T-cell (primary cell): ENCODE measurements at regions not wholly inside any gene's neighbourhood (a gene's known extent, or its start where the extent isn't known, plus 50 kb on each side); places are given as distances from the start of the nearest gene placed in this dataset.
A peak's percentile ranks its signal among the peaks of the same experiment; 100 is the strongest.
"Not testable (repeated sequence)": the region's sequence is repeated elsewhere in the genome, so short reads cannot be mapped to it uniquely, and the experiment has no call there.

Experiments used
- ATAC-seq, 4 experiments: fragments of 200-7000 bp in 3 of 4; fragments of 150-1000 bp in 1 of 4; cut with Tn5 transposase; replicated peaks in 1 of 4; 1 replicate in 3 of 4; 2 replicates in 1 of 4; pipeline ENCODE4 v1.10.0; 2021; ENCODE audit warnings: moderate library complexity in 3 of 4, mild to moderate bottlenecking in 2 of 4, moderate number of reproducible peaks in 1 of 4
- CTCF ChIA-PET, 2 donors: fragments of 300-600 bp; sonication (Branson Sonifier 250); formaldehyde crosslinking; loops; one replicate each; lab custom pipeline; 2022; ENCODE audit warnings: antibody characterized with exemption in 2 of 2; lab: Charles Lee
- POLR2A ChIA-PET, 2 donors: fragments of 300-600 bp; sonication (Branson Sonifier 250); formaldehyde crosslinking; loops; one replicate each; lab custom pipeline; 2022; ENCODE audit warnings: antibody characterized with exemption in 2 of 2; lab: Charles Lee
- DNase-seq, 35 experiments: peaks; one replicate each; pipeline versions ENCODE4 v3.0.0 to v3.0.0-alpha.2; 2013 to 2023
- H3K27ac ChIP-seq: one replicate; pipeline ENCODE4 v1.5.1; 2013; ENCODE audit warnings: low read length
- H3K27me3 ChIP-seq, 2 experiments: replicated peaks in 1 of 2; 1 replicate in 1 of 2; 2 replicates in 1 of 2; pipeline versions ENCODE4 v1.6.1 to v1.7.0; 2013; ENCODE audit warnings: low read length in 1 of 2, mixed read lengths in 1 of 2; ENCODE audit not compliant: control insufficient read depth in 2 of 2, insufficient read depth in 2 of 2; ENCODE audit errors: extremely low read depth in 1 of 2
- H3K36me3 ChIP-seq, 2 donors: 1 replicate in 1 of 2; 2 replicates in 1 of 2; pipeline versions ENCODE4 v1.6.1 to v1.7.0; 2013; ENCODE audit warnings: low read length in 1 of 2; ENCODE audit not compliant: control insufficient read depth in 2 of 2, insufficient read depth in 1 of 2; ENCODE audit errors: extremely low read depth in 1 of 2
- H3K4me1 ChIP-seq, 2 experiments: 1 replicate in 1 of 2; 2 replicates in 1 of 2; pipeline versions ENCODE4 v1.6.1 to v1.7.0; 2013; ENCODE audit warnings: low read length in 2 of 2, mixed read lengths in 1 of 2; ENCODE audit not compliant: insufficient read depth in 2 of 2, control insufficient read depth in 1 of 2; ENCODE audit errors: extremely low read depth in 1 of 2
- H3K4me3 ChIP-seq, 2 donors: 1 replicate in 1 of 2; 2 replicates in 1 of 2; pipeline versions ENCODE4 v1.5.1 to v1.7.0; 2013; ENCODE audit warnings: mild to moderate bottlenecking in 2 of 2, low read length in 1 of 2, moderate library complexity in 1 of 2; ENCODE audit not compliant: control insufficient read depth in 1 of 2; ENCODE audit errors: extremely low read depth in 1 of 2
- H3K9me3 ChIP-seq: 2 replicates; pipeline ENCODE4 v1.7.0; 2013
- H3K27ac Mint-ChIP-seq, 2 donors: one replicate each; pipeline ENCODE4 v1.8.0; 2020 to 2021; ENCODE audit warnings: mild to moderate bottlenecking in 2 of 2, mixed read lengths in 2 of 2
- H3K27me3 Mint-ChIP-seq, 2 donors: one replicate each; pipeline ENCODE4 v1.8.0; 2021 to 2022; ENCODE audit warnings: mixed read lengths in 2 of 2
- H3K36me3 Mint-ChIP-seq: one replicate; pipeline ENCODE4 v1.8.0; 2021; ENCODE audit warnings: mixed read lengths
- H3K4me1 Mint-ChIP-seq, 3 donors: one replicate each; pipeline ENCODE4 v1.8.0; 2020 to 2022; ENCODE audit warnings: mixed read lengths in 3 of 3, mild to moderate bottlenecking in 1 of 3
- H3K4me3 Mint-ChIP-seq, 3 donors: one replicate each; pipeline ENCODE4 v1.8.0; 2020 to 2022; ENCODE audit warnings: mild to moderate bottlenecking in 3 of 3, mixed read lengths in 3 of 3, moderate library complexity in 3 of 3
- H3K9me3 Mint-ChIP-seq, 3 donors: one replicate each; pipeline ENCODE4 v1.8.0; 2020 to 2022; ENCODE audit warnings: mixed read lengths in 3 of 3
- WGBS: methylation state at CpG from one replicate; pipeline ENCODE4 v1.1.5; 2013; ENCODE audit warnings: missing lambda C conversion rate; ENCODE audit not compliant: insufficient coverage; 5-methylcytosine and 5-hydroxymethylcytosine counted together

DNA sequence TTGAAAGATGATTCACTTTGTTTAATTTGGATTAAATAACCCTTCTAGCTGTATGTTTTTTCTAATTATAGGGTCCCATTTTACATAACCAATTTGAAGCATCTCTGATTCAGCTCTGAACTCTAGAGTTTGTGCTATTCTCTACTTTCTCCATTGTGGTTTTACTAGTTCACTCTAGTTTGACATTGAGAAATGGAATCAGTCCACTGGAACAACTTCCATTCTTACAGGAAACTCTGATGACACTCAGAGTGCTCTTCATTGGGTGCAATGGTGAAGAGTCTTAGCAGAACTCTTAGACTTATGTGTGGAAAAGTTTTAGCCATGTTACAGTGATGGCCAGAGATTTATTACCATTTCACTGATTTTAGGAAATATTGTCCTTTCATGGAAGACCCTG, 140.7 kb downstream of the DYRK2 start:
- Mint-ChIP-seq H3K27ac (no peak overlapping the region), H3K36me3 (peaks cover 10% of the 10 kb centered on the region), H3K4me1 (peaks cover 14 to 17% (median 16%) of the 10 kb centered on the region in 3 donors), H3K4me3 (no peak overlapping the region), H3K9me3 (peaks cover 3 to 11% (median 4%) of the 10 kb centered on the region in 3 donors), H3K27me3 (peaks cover 0 to 3% of the 10 kb centered on the region in 2 donors)
- H3K36me3 ChIP-seq, result no peaks in the 10 kb centered on the region
- H3K4me1 ChIP-seq, result peaks cover 0 to 2% of the 10 kb centered on the region in 2 experiments
- ATAC-seq, result no peak
- peaks cover 0 to 6% of the 10 kb centered on the region in 2 experiments for H3K27me3 ChIP-seq
- no peak overlapping the region for H3K4me3 ChIP-seq
- H3K27ac ChIP-seq, result no peak overlapping the region
- POLR2A ChIA-PET, result no interaction called here
- no peak for DNase-seq
- H3K9me3 ChIP-seq, result peaks cover 4% of the 10 kb centered on the region
- CTCF ChIA-PET, result interaction anchor here in 1 of 2 donors (0.5 kb wide), 1 partner anchor 77 kb away, joined by 3 read pairs; no protein-coding TSS in a partner anchor

GRCh38 chr12:67790660-67791059, 142.1 kb downstream of the DYRK2 start:
- DNase-seq (no peak), ATAC-seq (no peak)
- ChIA-PET CTCF (no interaction called here), POLR2A (no interaction called here)
- Mint-ChIP-seq H3K9me3 (peaks cover 3 to 11% (median 4%) of the 10 kb centered on the region in 3 donors), H3K27ac (no peak overlapping the region), H3K27me3 (peaks cover 0 to 6% of the 10 kb centered on the region in 2 donors), H3K4me3 (no peak overlapping the region), H3K36me3 (peaks cover 10% of the 10 kb centered on the region), H3K4me1 (peaks cover 5% of the 10 kb centered on the region in 3 donors)
- no peak overlapping the region for H3K4me3 ChIP-seq
- peaks cover 0 to 6% of the 10 kb centered on the region in 2 experiments for H3K27me3 ChIP-seq
- H3K27ac ChIP-seq, result no peak overlapping the region
- no peaks in the 10 kb centered on the region for H3K4me1 ChIP-seq
- peaks cover 4% of the 10 kb centered on the region for H3K9me3 ChIP-seq
- WGBS, result 100% methylated on average over 2 of the region's 2 CpGs
- H3K36me3 ChIP-seq, result no peaks in the 10 kb centered on the region

DNA sequence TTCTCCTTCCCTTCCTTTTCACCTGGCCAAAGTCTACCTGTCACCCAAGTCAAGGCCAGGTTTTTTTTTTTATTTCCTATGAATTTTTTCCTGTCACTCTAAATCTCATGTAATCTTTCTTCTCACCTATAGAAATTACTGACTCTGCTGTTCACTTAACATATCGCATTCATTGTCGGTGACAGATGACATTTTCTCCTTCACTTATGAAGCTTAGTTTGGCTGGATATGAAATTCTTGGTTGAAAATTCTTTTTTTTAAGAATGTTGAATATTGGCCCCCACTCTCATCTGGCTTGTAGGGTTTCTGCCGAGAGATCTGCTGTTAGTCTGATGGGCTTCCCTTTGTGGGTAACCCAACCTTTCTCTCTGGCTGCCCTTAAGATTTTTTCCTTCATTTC, 142.8 kb downstream of the DYRK2 start:
- H3K36me3 Mint-ChIP-seq, DNase-seq, H3K27me3 Mint-ChIP-seq, H3K9me3 ChIP-seq, POLR2A ChIA-PET, H3K27ac ChIP-seq, H3K36me3 ChIP-seq, CTCF ChIA-PET, H3K4me3 ChIP-seq, H3K27ac Mint-ChIP-seq, ATAC-seq, H3K4me1 ChIP-seq, H3K4me1 Mint-ChIP-seq, H3K4me3 Mint-ChIP-seq, H3K27me3 ChIP-seq: not testable (repeated sequence)
- peaks cover 3 to 11% (median 4%) of the 10 kb centered on the region in 3 donors for H3K9me3 Mint-ChIP-seq
- WGBS, result no CpG with 5 or more reads among the region's 3 CpGs

DNA sequence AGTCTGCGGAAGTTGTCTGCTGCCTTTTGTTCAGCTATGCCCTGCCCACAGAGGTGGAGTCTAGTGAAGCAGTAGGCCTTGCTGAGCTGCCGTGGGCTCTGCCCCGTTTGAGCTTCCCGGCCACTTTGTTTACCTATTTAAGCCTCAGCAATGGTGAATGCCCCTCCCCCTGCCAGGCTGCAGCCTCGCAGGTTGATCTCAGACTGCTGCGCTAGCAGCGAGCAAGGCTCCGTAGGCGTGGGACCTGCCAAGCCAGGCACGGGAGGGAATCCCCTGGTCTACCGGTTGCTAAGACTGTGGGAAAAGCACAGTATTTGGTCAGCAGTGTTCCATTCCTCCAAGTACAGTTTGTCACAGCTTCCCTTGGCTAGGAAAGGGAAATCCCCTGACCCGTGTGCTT, 143.6 kb downstream of the DYRK2 start:
- CTCF ChIA-PET, result no interaction called here
- ATAC-seq, result no peak

DNA sequence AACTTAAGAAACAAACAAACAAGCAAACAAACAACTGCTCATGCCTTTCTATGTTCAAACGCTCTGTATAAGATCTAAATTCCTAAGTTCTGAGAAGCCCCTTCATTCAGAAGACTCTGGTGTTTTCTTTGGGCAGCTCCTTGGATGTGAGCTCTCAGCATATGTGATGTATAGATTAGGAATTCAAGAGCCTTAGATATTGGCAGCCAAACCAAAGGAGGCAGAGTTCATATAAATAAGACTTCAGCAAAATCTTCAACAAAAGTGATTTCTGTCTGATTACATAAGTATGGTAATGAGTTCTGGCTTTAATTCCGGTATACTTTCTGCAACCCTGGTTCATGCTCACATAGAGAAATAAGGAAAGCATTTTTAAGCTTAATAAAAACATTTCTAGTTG, 145.6 kb downstream of the DYRK2 start:
- POLR2A ChIA-PET, result interaction anchor here in 1 of 2 donors (0.6 kb wide), 1 partner anchor 12 kb away, joined by 9 read pairs; no protein-coding TSS in a partner anchor
- Histone ChIP-seq H3K4me3 (no peak overlapping the region), H3K27ac (no peak overlapping the region), H3K27me3 (peaks cover 0 to 6% of the 10 kb centered on the region in 2 experiments), H3K4me1 (no peaks in the 10 kb centered on the region), H3K36me3 (no peaks in the 10 kb centered on the region), H3K9me3 (peaks cover 4% of the 10 kb centered on the region)
- CTCF ChIA-PET, result interaction anchor here (0.6 kb wide), 2 partner anchors 438 kb away, joined by 5 to 6 read pairs; no protein-coding TSS in a partner anchor
- DNase-seq (no peak), ATAC-seq (no peak)
- no CpG with 5 or more reads among the region's 2 CpGs for WGBS
- H3K36me3 Mint-ChIP-seq, result peaks cover 10% of the 10 kb centered on the region
- H3K4me3 Mint-ChIP-seq, result no peak overlapping the region
- H3K9me3 Mint-ChIP-seq, result peaks cover 3 to 11% (median 4%) of the 10 kb centered on the region in 3 donors
- H3K4me1 Mint-ChIP-seq, result peaks cover 3 to 10% (median 5%) of the 10 kb centered on the region in 3 donors
- peaks cover 0 to 6% of the 10 kb centered on the region in 2 donors for H3K27me3 Mint-ChIP-seq
- H3K27ac Mint-ChIP-seq, result no peak overlapping the region

More for the DNA sequence above, 143.6 kb downstream of the DYRK2 start:
- no peak overlapping the region for H3K4me3 ChIP-seq
- Mint-ChIP-seq H3K36me3 (peaks cover 10% of the 10 kb centered on the region), H3K27ac (peak overlapping the region in 1 of 2 donors; percentile 24), H3K4me3 (no peak overlapping the region), H3K27me3 (peaks cover 0 to 6% of the 10 kb centered on the region in 2 donors), H3K4me1 (peaks cover 0 to 2% (median 0%) of the 10 kb centered on the region in 3 donors), H3K9me3 (peaks cover 3 to 11% (median 4%) of the 10 kb centered on the region in 3 donors)
- peaks cover 4% of the 10 kb centered on the region for H3K9me3 ChIP-seq
- no peak overlapping the region for H3K27ac ChIP-seq
- H3K4me1 ChIP-seq, result no peaks in the 10 kb centered on the region
- WGBS, result 80% methylated on average over 11 of the region's 12 CpGs
- peak in 1 of 35 experiments; percentile 3 for DNase-seq
- H3K27me3 ChIP-seq, result peaks cover 0 to 6% of the 10 kb centered on the region in 2 experiments
- H3K36me3 ChIP-seq, result no peaks in the 10 kb centered on the region
- POLR2A ChIA-PET, result no interaction called here

DNA sequence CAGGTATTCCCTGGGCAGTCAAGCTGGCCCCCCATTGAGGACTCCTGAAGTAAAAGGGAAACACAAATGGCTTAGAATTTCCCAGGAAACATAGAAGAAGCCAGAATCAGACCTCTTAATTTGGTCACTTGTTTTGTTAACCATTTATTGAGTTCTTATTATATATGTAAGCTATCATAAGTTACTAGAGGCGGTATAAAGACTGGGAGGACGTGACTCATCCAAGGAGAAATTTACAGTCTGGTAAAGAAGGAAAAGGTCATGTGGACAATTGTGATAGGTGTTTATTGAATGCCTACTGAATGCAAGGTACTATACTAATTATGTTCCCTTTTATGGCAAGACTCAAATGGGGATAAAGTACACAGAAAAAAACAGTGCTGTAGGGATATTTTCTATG, 146.7 kb downstream of the DYRK2 start:
- no peaks in the 10 kb centered on the region for H3K36me3 ChIP-seq
- H3K27me3 Mint-ChIP-seq, result peaks cover 0 to 6% of the 10 kb centered on the region in 2 donors
- peaks cover 4% of the 10 kb centered on the region for H3K9me3 ChIP-seq
- peaks cover 10% of the 10 kb centered on the region for H3K36me3 Mint-ChIP-seq
- ChIA-PET CTCF (no interaction called here), POLR2A (no interaction called here)
- H3K4me1 Mint-ChIP-seq, result peaks cover 6 to 13% (median 7%) of the 10 kb centered on the region in 3 donors
- H3K4me3 Mint-ChIP-seq, result no peak overlapping the region
- no peak overlapping the region for H3K4me3 ChIP-seq
- peaks cover 3 to 11% (median 4%) of the 10 kb centered on the region in 3 donors for H3K9me3 Mint-ChIP-seq
- peaks cover 0 to 6% of the 10 kb centered on the region in 2 experiments for H3K27me3 ChIP-seq
- no CpG with 5 or more reads among the region's 2 CpGs for WGBS
- H3K27ac Mint-ChIP-seq, result no peak overlapping the region
- H3K27ac ChIP-seq, result no peak overlapping the region
- ATAC-seq, result no peak
- no peaks in the 10 kb centered on the region for H3K4me1 ChIP-seq
- no peak for DNase-seq
